Psoas muscle (tissue), 7 donors: ENCODE measurements at regions not wholly inside any gene's neighbourhood (a gene's known extent, or its start where the extent isn't known, plus 50 kb on each side); places are given as distances from the start of the nearest gene placed in this dataset.

Source experiments
- ATAC-seq, 4 donors: fragments of 200-7000 bp; cut with Tn5 transposase; one replicate each; pipeline ENCODE4 v1.9.1; 2020; ENCODE audit warnings: moderate library complexity in 3 of 4, mild to moderate bottlenecking in 2 of 4
- DNase-seq, 2 donors: peaks; one replicate each; pipeline ENCODE4 v3.0.0-alpha.2; 2020
- H3K27ac ChIP-seq: fragments of 200-600 bp; one replicate; pipeline ENCODE4 v1.8.0; 2022
- H3K27me3 ChIP-seq, 3 donors: fragments of 200-600 bp in 1 of 3; one replicate each; pipeline versions ENCODE4 v1.6.1 to v1.8.0; 2013 to 2022; ENCODE audit warnings: low read length in 2 of 3, mild to moderate bottlenecking in 2 of 3, moderate library complexity in 1 of 3; ENCODE audit not compliant: insufficient read depth in 3 of 3
- H3K36me3 ChIP-seq, 2 donors: fragments of 200-600 bp in 1 of 2; one replicate each; pipeline versions ENCODE4 v1.6.1 to v1.8.0; 2013 to 2022; ENCODE audit warnings: low read depth in 1 of 2, mild to moderate bottlenecking in 1 of 2, moderate library complexity in 1 of 2; ENCODE audit not compliant: insufficient read depth in 1 of 2
- H3K4me1 ChIP-seq: fragments of 200-600 bp; one replicate; pipeline ENCODE4 v1.8.0; 2022
- H3K4me3 ChIP-seq: fragments of 200-600 bp; one replicate; pipeline ENCODE4 v1.8.0; 2022; ENCODE audit warnings: mild to moderate bottlenecking
- H3K9me3 ChIP-seq: fragments of 200-600 bp; one replicate; pipeline ENCODE4 v1.8.0; 2022
- WGBS, 3 donors: extraction: QIAGEN DNeasy Blood & Tissue Kit; methylation state at CpG; one replicate each; pipeline versions ENCODE4 v1.1.6 to v1.1.7; 2013; 5-methylcytosine and 5-hydroxymethylcytosine counted together
- intact Hi-C, 2 donors: fragments of 100-400 bp; cut with DNase I; formaldehyde crosslinking; loops; one replicate each; pipeline versions ENCODE4 v1.11.0 to v1.14.2; 2022
- TF ChIP-seq, protein P1 (sequence below): fragments of 200-600 bp; IDR thresholded peaks from one replicate; pipeline ENCODE4 v1.8.0; 2022; ENCODE audit warnings: antibody characterized with exemption
- donor health status: healthy with polysubstance abuse.
- donor health status: DM: no; HTN: no; CAD: no; lungs with moderate emphysema.
- donor health status: Bipolar disorder and iron deficiency.
- donor health status: healthy.
- donor health status: DM: yes; HTN: yes; CAD: no.
- donor health status: DM: no; HTN: no; CAD: no.
- donor health status: DM: yes; HTN: yes; CAD: no.

DNA sequence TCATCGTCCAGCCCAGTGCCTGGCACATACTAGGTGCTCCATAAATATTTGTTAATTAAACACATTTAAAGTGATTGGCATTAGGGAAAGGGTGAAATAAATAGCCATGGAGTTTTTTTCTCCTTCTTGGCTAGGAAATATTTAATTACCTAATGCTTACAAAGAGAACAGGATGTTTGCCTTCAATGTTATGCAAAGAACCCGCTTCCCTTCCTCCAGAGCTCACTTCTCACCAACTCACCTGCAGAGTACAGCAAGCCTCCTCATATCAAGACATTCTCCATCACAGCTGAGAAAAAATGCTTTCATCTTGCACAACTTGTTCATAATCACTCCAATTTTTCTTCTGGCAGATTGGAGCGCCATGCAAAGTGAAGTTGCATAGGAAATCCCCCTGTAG is 161.7 kb upstream of the STK32A start:
- Histone ChIP-seq H3K27ac (no peak overlapping the region), H3K27me3 (no peaks in the 10 kb centered on the region), H3K4me1 (no peaks in the 10 kb centered on the region), H3K4me3 (no peak overlapping the region), H3K9me3 (no peaks in the 10 kb centered on the region), H3K36me3 (no peaks in the 10 kb centered on the region)
- ATAC-seq = no peak
- intact Hi-C loops = no loop called here
- 79 to 86% (median 82%) methylated on average over 3 of the region's 3 CpGs for WGBS, 3 donors
- no peak for DNase-seq
- TF ChIP-seq, protein P1, sequence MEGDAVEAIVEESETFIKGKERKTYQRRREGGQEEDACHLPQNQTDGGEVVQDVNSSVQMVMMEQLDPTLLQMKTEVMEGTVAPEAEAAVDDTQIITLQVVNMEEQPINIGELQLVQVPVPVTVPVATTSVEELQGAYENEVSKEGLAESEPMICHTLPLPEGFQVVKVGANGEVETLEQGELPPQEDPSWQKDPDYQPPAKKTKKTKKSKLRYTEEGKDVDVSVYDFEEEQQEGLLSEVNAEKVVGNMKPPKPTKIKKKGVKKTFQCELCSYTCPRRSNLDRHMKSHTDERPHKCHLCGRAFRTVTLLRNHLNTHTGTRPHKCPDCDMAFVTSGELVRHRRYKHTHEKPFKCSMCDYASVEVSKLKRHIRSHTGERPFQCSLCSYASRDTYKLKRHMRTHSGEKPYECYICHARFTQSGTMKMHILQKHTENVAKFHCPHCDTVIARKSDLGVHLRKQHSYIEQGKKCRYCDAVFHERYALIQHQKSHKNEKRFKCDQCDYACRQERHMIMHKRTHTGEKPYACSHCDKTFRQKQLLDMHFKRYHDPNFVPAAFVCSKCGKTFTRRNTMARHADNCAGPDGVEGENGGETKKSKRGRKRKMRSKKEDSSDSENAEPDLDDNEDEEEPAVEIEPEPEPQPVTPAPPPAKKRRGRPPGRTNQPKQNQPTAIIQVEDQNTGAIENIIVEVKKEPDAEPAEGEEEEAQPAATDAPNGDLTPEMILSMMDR = no peak

DNA sequence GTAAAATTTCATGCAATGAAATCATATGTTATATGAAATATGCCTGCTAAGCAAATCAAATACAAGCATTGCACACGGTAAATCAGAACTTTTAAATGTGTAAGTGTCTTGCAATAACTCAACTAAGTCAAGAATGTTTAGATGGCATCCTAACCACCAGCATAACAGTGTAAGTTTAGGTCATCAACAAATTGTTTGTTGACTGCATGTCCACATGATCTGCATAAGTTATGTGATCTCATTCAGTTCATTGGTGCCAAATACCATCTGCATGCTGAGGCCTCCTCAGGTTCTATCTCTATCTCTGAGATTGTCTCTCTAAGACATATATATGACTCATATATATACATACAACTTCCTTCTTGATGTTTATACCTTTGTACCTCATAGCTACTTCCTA is 159.6 kb upstream of the STK32A start:
- 3 to 39% (median 35%) methylated on average over 1 of the region's 1 CpG for WGBS, 3 donors
- TF ChIP-seq, protein P1 = no peak

DNA sequence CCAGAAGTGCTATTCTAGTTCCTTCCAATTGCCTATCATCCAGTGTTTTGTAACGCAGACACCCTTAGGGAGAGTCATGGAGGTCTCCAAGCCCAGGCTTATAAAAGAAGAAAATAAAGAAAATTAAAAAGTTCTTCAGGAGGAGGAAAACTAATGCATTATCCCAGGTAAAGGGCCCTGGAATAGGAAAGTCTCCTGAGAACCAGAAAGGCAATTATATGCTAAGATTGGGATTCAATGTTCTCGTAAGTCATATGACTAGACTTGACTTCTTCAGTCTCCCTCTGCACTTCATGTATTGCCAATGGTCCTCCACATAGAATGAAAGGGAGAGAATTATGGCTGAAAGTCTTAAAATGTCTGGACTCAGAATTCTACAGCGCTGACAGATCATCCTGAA is 154.4 kb upstream of the STK32A start:
- TF ChIP-seq, protein P1 = no peak
- intact Hi-C loops = no loop called here
- 81 to 83% (median 83%) methylated on average over 3 of the region's 3 CpGs for WGBS, 3 donors
- Histone ChIP-seq H3K4me1 (no peaks in the 10 kb centered on the region), H3K27me3 (no peaks in the 10 kb centered on the region), H3K9me3 (no peaks in the 10 kb centered on the region), H3K4me3 (no peak overlapping the region), H3K36me3 (no peaks in the 10 kb centered on the region), H3K27ac (no peak overlapping the region)
- ATAC-seq (no peak), DNase-seq (no peak)

More for the DNA sequence above, 159.6 kb upstream of the STK32A start:
- Histone ChIP-seq H3K4me1 (no peaks in the 10 kb centered on the region), H3K27ac (no peak overlapping the region), H3K36me3 (no peaks in the 10 kb centered on the region), H3K27me3 (no peaks in the 10 kb centered on the region), H3K9me3 (no peaks in the 10 kb centered on the region), H3K4me3 (no peak overlapping the region)
- DNase-seq (no peak), ATAC-seq (no peak)
- intact Hi-C loops = no loop called here

DNA sequence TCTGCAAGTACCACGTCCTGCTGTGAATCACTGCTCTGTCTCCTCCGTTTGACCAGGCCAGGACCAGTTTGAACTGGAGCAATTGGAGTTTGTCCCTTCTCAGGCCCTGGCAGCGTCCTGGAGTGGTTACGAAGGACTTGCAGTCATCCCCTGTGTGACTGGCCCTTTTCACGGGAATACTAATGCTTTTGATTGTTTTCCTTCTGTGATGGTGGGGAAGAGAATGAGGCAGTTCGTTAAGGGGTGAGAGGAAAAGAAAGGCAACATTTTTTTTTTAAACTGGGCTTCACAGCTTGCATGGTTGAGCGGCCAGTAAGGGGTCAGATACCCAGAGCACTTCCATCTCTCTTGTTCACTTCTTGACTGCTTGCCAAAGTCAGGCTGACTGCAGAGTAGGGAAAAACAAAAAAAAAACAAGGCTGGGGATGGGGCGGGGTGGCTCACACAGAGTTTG is 153.5 kb upstream of the STK32A start:
- no peak overlapping the region for H3K4me3 ChIP-seq
- no peaks in the 10 kb centered on the region for H3K27me3 ChIP-seq
- WGBS, 3 donors = 26 to 45% (median 29%) methylated on average over 8 of the region's 8 CpGs
- intact Hi-C loops = no loop called here
- no peaks in the 10 kb centered on the region for H3K36me3 ChIP-seq
- ATAC-seq = no peak
- H3K9me3 ChIP-seq = no peaks in the 10 kb centered on the region
- H3K27ac ChIP-seq = no peak overlapping the region
- DNase-seq = no peak
- no peaks in the 10 kb centered on the region for H3K4me1 ChIP-seq
- TF ChIP-seq, protein P1 = no peak

DNA sequence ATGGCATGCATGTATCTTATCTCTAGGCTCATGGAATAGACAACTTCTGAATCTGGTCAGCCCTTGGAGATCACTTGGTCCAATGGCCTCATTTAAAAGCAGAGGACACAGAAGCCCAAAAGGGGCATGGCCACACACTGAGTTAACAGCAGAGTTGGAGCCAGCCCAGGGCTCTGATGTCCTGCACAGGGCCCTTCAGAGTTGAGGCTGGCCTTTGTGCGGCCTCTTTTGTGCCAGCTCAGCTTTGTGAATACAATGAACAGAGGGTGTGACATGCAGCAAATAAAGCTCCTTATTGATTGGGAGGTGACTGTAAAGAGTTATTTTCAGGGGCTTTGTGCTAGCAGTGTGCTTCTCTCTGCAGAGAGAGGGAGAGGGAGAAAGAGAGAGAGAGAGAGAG is 150.1 kb upstream of the STK32A start:
- Histone ChIP-seq H3K27ac (no peak overlapping the region), H3K4me3 (no peak overlapping the region), H3K9me3 (no peaks in the 10 kb centered on the region), H3K36me3 (no peaks in the 10 kb centered on the region), H3K27me3 (no peaks in the 10 kb centered on the region), H3K4me1 (no peaks in the 10 kb centered on the region)
- DNase-seq = no peak
- WGBS, 3 donors = 49 to 77% (median 70%) methylated on average over 1 of the region's 1 CpG
- no peak for ATAC-seq
- intact Hi-C loops = no loop called here
- TF ChIP-seq, protein P1 = no peak
